GM19468 (cell line): ENCODE measurements at regions not wholly inside any gene's neighbourhood (a gene's known extent, or its start where the extent isn't known, plus 50 kb on each side); places are given as distances from the start of the nearest gene placed in this dataset.
"Not testable (repeated sequence)": the region's sequence is repeated elsewhere in the genome, so short reads cannot be mapped to it uniquely, and the experiment has no call there.

Experiments
- ATAC-seq: cut with Tn5 transposase; IDR thresholded peaks from one replicate; pipeline ENCODE4 v1.9.1; 2021; ENCODE audit warnings: mild to moderate bottlenecking, moderate library complexity, moderate number of reproducible peaks; ENCODE audit not compliant: unreplicated experiment; ENCODE audit errors: extremely low read depth

GRCh38 chr9:18250053-18250452 is 223.9 kb upstream of the ADAMTSL1 start:
- ATAC-seq: no peak

- no peak for ATAC-seq
Observed at GRCh38 chr9:18253950-18254349, 220.0 kb upstream of the ADAMTSL1 start.

- ATAC-seq: peak; percentile 59
Observed at GRCh38 chr9:18255158-18255629, 218.8 kb upstream of the ADAMTSL1 start.

- ATAC-seq: no peak
Observed at GRCh38 chr9:18255747-18256146, 218.2 kb upstream of the ADAMTSL1 start.

GRCh38 chr9:18256568-18256967 is 217.4 kb upstream of the ADAMTSL1 start:
- no peak for ATAC-seq

- ATAC-seq: no peak
Observed at GRCh38 chr9:18260521-18260920, 213.4 kb upstream of the ADAMTSL1 start.

GRCh38 chr9:18261181-18261580 is 212.8 kb upstream of the ADAMTSL1 start:
- ATAC-seq: no peak

GRCh38 chr9:18263377-18263776 is 210.6 kb upstream of the ADAMTSL1 start:
- ATAC-seq: no peak

- no peak for ATAC-seq
Observed at GRCh38 chr9:18268381-18268780, 205.6 kb upstream of the ADAMTSL1 start.

GRCh38 chr9:18269561-18269960 is 204.4 kb upstream of the ADAMTSL1 start:
- ATAC-seq: no peak

GRCh38 chr9:18274693-18275092 is 199.3 kb upstream of the ADAMTSL1 start:
- ATAC-seq: no peak

- no peak for ATAC-seq
Observed at GRCh38 chr9:18275313-18275990, 198.5 kb upstream of the ADAMTSL1 start.

- ATAC-seq: no peak
Observed at GRCh38 chr9:18281291-18281690, 192.7 kb upstream of the ADAMTSL1 start.

GRCh38 chr9:18294229-18294628 is 179.7 kb upstream of the ADAMTSL1 start:
- ATAC-seq: no peak

GRCh38 chr9:18296702-18297055 is 177.3 kb upstream of the ADAMTSL1 start:
- no peak for ATAC-seq

GRCh38 chr9:18297056-18297841 is 176.7 kb upstream of the ADAMTSL1 start:
- ATAC-seq: no peak

- ATAC-seq: no peak
Observed at GRCh38 chr9:18299449-18299848, 174.5 kb upstream of the ADAMTSL1 start.

GRCh38 chr9:18305167-18305806 is 168.7 kb upstream of the ADAMTSL1 start:
- not testable (repeated sequence) for ATAC-seq

- no peak for ATAC-seq
Observed at GRCh38 chr9:18314316-18314715, 159.6 kb upstream of the ADAMTSL1 start.

- no peak for ATAC-seq
Observed at GRCh38 chr9:18317896-18318295, 156.1 kb upstream of the ADAMTSL1 start.

GRCh38 chr9:18319918-18320445 is 154.0 kb upstream of the ADAMTSL1 start:
- ATAC-seq: no peak
